HG03565 (cell line): ENCODE measurements at regions not wholly inside any gene's neighbourhood (a gene's known extent, or its start where the extent isn't known, plus 50 kb on each side); places are given as distances from the start of the nearest gene placed in this dataset.

ENCODE experiments used
- ATAC-seq: cut with Tn5 transposase; IDR thresholded peaks from one replicate; pipeline ENCODE4 v1.9.1; 2021; ENCODE audit warnings: mild to moderate bottlenecking, moderate library complexity; ENCODE audit not compliant: unreplicated experiment

- no peak for ATAC-seq
These were observed 147.9 kb upstream of the STXBP6 start for GRCh38 chr14:25197885-25198284.

- ATAC-seq, result no peak
These were observed 130.3 kb upstream of the STXBP6 start for GRCh38 chr14:25180221-25180620.

- ATAC-seq, result no peak
These were observed 128.3 kb upstream of the STXBP6 start for GRCh38 chr14:25178255-25178654.

GRCh38 chr14:25150934-25151790 lies 101.2 kb upstream of the STXBP6 start:
- ATAC-seq, result no peak

GRCh38 chr14:25150401-25150800 lies 100.5 kb upstream of the STXBP6 start:
- ATAC-seq, result no peak

- no peak for ATAC-seq
These were observed 90.5 kb upstream of the STXBP6 start for GRCh38 chr14:25140411-25140810.

GRCh38 chr14:25136811-25137210 lies 86.9 kb upstream of the STXBP6 start:
- no peak for ATAC-seq

- ATAC-seq, result no peak
These were observed 84.2 kb upstream of the STXBP6 start for GRCh38 chr14:25134184-25134583.

- ATAC-seq, result peak; percentile 97
These were observed 82.9 kb upstream of the STXBP6 start for GRCh38 chr14:25132732-25133422.

- no peak for ATAC-seq
These were observed 82.1 kb upstream of the STXBP6 start for GRCh38 chr14:25132094-25132493.

GRCh38 chr14:25122843-25123242 lies 72.9 kb upstream of the STXBP6 start:
- no peak for ATAC-seq

GRCh38 chr14:25122211-25122610 lies 72.3 kb upstream of the STXBP6 start:
- no peak for ATAC-seq

GRCh38 chr14:25121337-25122129 lies 71.6 kb upstream of the STXBP6 start:
- no peak for ATAC-seq

- no peak for ATAC-seq
These were observed 70.3 kb upstream of the STXBP6 start for GRCh38 chr14:25120261-25120660.

GRCh38 chr14:25118671-25119070 lies 68.7 kb upstream of the STXBP6 start:
- no peak for ATAC-seq

GRCh38 chr14:25117342-25117741 lies 67.4 kb upstream of the STXBP6 start:
- ATAC-seq, result no peak

GRCh38 chr14:25116607-25117006 lies 66.7 kb upstream of the STXBP6 start:
- ATAC-seq, result no peak

GRCh38 chr14:25113394-25113793 lies 63.4 kb upstream of the STXBP6 start:
- ATAC-seq, result no peak

GRCh38 chr14:25111061-25111601 lies 61.2 kb upstream of the STXBP6 start:
- no peak for ATAC-seq

GRCh38 chr14:25110106-25110505 lies 60.2 kb upstream of the STXBP6 start:
- no peak for ATAC-seq

- ATAC-seq, result no peak
These were observed 59.0 kb upstream of the STXBP6 start for GRCh38 chr14:25108959-25109358.
